Fibroblast of lung (primary cell): ENCODE measurements at regions not wholly inside any gene's neighbourhood (a gene's known extent, or its start where the extent isn't known, plus 50 kb on each side); places are given as distances from the start of the nearest gene placed in this dataset.

Experiments
- EZH2 ChIP-seq: IDR thresholded peaks from 2 replicates; pipeline ENCODE4 v1.5.1; 2012; ENCODE audit warnings: low read length, control low read depth, mild to moderate bottlenecking; ENCODE audit errors: missing control alignments
- TF ChIP-seq, protein P1 (sequence below), 2 donors: IDR thresholded peaks in 1 of 2; conservative IDR thresholded peaks in 1 of 2; 1 replicate in 1 of 2; 2 replicates in 1 of 2; pipeline ENCODE4 v1.5.1; 2011 to 2012; ENCODE audit warnings: low read length in 2 of 2, control low read depth in 1 of 2, inconsistent platforms in 1 of 2, low read depth in 1 of 2, mild to moderate bottlenecking in 1 of 2

DNA sequence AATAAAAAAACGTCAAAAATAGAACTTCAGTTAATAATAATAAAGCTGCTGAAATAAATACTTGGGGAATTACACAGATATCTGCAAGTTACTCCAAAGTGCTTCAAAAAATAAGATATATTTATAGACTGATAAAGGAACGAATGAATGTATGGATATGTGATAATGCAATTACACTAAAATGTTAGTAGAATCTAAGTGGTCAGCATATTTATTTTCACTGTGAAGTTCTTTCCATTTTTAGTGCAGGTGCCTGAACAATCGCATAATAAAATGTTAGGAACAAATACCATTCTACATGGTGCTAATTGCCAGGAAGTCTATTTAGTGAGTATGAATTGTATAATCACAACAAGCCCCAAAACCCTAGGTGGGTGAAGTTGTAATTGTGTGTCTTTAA lies 169.6 kb upstream of the RGPD4 start:
- TF ChIP-seq, protein P1, sequence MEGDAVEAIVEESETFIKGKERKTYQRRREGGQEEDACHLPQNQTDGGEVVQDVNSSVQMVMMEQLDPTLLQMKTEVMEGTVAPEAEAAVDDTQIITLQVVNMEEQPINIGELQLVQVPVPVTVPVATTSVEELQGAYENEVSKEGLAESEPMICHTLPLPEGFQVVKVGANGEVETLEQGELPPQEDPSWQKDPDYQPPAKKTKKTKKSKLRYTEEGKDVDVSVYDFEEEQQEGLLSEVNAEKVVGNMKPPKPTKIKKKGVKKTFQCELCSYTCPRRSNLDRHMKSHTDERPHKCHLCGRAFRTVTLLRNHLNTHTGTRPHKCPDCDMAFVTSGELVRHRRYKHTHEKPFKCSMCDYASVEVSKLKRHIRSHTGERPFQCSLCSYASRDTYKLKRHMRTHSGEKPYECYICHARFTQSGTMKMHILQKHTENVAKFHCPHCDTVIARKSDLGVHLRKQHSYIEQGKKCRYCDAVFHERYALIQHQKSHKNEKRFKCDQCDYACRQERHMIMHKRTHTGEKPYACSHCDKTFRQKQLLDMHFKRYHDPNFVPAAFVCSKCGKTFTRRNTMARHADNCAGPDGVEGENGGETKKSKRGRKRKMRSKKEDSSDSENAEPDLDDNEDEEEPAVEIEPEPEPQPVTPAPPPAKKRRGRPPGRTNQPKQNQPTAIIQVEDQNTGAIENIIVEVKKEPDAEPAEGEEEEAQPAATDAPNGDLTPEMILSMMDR (conservative IDR thresholded peaks at IDR 0.05 in 1 of 2, IDR thresholded peaks at IDR 0.05 in 1 of 2; ENCODE audit: low read depth in 1 of 2, low read length in 2 of 2) = no peak
- no peak for TF ChIP-seq EZH2
